ENCODE measurements at regions not wholly inside any gene's neighbourhood (a gene's known extent, or its start where the extent isn't known, plus 50 kb on each side); places are given as distances from the start of the nearest gene placed in this dataset.

- Histone ChIP-seq H3K4me3 (no peak overlapping the region), H3K27me3 (no peaks in the 10 kb centered on the region)
Measured at GRCh38 chr16:47939680-47940079, 216.1 kb downstream of the ABCC12 start.

GRCh38 chr16:47938272-47938671, 217.5 kb downstream of the ABCC12 start:
- Histone ChIP-seq H3K4me1 (no peaks in the 10 kb centered on the region), H3K36me3 (no peaks in the 10 kb centered on the region), H3K4me3 (no peak overlapping the region), H3K9me3 (no peaks in the 10 kb centered on the region), H3K27ac (no peak overlapping the region), H3K27me3 (no peaks in the 10 kb centered on the region)
- no peak for TF ChIP-seq CTCF (IDR thresholded peaks at IDR 0.05)
- intact Hi-C loops (cut with DNase I), result no loop called here
- DNase-seq (ENCODE audit: low spot score in 2 of 2), result no peak

More at GRCh38 chr16:47939680-47940079, 216.1 kb downstream of the ABCC12 start:
- no peak for DNase-seq (ENCODE audit: low spot score in 2 of 2)
- no peaks in the 10 kb centered on the region for H3K4me1 ChIP-seq
- H3K27ac ChIP-seq, result no peak overlapping the region
- intact Hi-C loops (cut with DNase I), result no loop called here
- H3K9me3 ChIP-seq, result no peaks in the 10 kb centered on the region
- TF ChIP-seq CTCF (IDR thresholded peaks at IDR 0.05), result no peak
- H3K36me3 ChIP-seq, result no peaks in the 10 kb centered on the region

GRCh38 chr16:47928008-47928407, 227.8 kb downstream of the ABCC12 start:
- DNase-seq (ENCODE audit: low spot score in 2 of 2), result no peak
- intact Hi-C loops (cut with DNase I), result no loop called here
- Histone ChIP-seq H3K27ac (no peak overlapping the region), H3K4me3 (no peak overlapping the region), H3K27me3 (no peaks in the 10 kb centered on the region), H3K4me1 (no peaks in the 10 kb centered on the region), H3K9me3 (no peaks in the 10 kb centered on the region), H3K36me3 (no peaks in the 10 kb centered on the region)
- no peak for TF ChIP-seq CTCF (IDR thresholded peaks at IDR 0.05)

- no peaks in the 10 kb centered on the region for H3K36me3 ChIP-seq
- intact Hi-C loops (cut with DNase I), result no loop called here
- no peaks in the 10 kb centered on the region for H3K27me3 ChIP-seq
- no peak for TF ChIP-seq CTCF (IDR thresholded peaks at IDR 0.05)
- no peaks in the 10 kb centered on the region for H3K9me3 ChIP-seq
- no peak overlapping the region for H3K27ac ChIP-seq
- DNase-seq (ENCODE audit: low spot score in 2 of 2), result no peak
- H3K4me1 ChIP-seq, result no peaks in the 10 kb centered on the region
- H3K4me3 ChIP-seq, result no peak overlapping the region
Measured at GRCh38 chr16:47927330-47927729, 228.5 kb downstream of the ABCC12 start.

- TF ChIP-seq CTCF (IDR thresholded peaks at IDR 0.05), result no peak
- no peaks in the 10 kb centered on the region for H3K9me3 ChIP-seq
- DNase-seq (ENCODE audit: low spot score in 2 of 2), result no peak
- H3K27me3 ChIP-seq, result no peaks in the 10 kb centered on the region
- no peaks in the 10 kb centered on the region for H3K4me1 ChIP-seq
- H3K36me3 ChIP-seq, result no peaks in the 10 kb centered on the region
- H3K27ac ChIP-seq, result no peak overlapping the region
- no peak overlapping the region for H3K4me3 ChIP-seq
- intact Hi-C loops (cut with DNase I), result no loop called here
Measured at GRCh38 chr16:47925811-47926460, 229.9 kb downstream of the ABCC12 start.

GRCh38 chr16:47924950-47925349, 230.8 kb downstream of the ABCC12 start:
- no peaks in the 10 kb centered on the region for H3K4me1 ChIP-seq
- no peak for TF ChIP-seq CTCF (IDR thresholded peaks at IDR 0.05)
- no peak overlapping the region for H3K27ac ChIP-seq
- intact Hi-C loops (cut with DNase I), result no loop called here
- H3K27me3 ChIP-seq, result no peaks in the 10 kb centered on the region
- H3K36me3 ChIP-seq, result no peaks in the 10 kb centered on the region
- no peaks in the 10 kb centered on the region for H3K9me3 ChIP-seq
- H3K4me3 ChIP-seq, result no peak overlapping the region
- no peak for DNase-seq (ENCODE audit: low spot score in 2 of 2)

All from ascending aorta (tissue), 2 donors.